ENCODE measurements at regions not wholly inside any gene's neighbourhood (a gene's known extent, or its start where the extent isn't known, plus 50 kb on each side); places are given as distances from the start of the nearest gene placed in this dataset.

GRCh38 chr4:13243152-13243551, 241.0 kb downstream of the RAB28 start:
- Histone ChIP-seq H2AFZ (ENCODE audit: control insufficient read depth, low read length) (no peak overlapping the region), H3K4me3 (ENCODE audit: control insufficient read depth in 2 of 3, extremely low read depth in 1 of 3, insufficient read depth in 2 of 3, low read depth in 1 of 3, low read length in 3 of 3) (no peak overlapping the region), H3K79me2 (ENCODE audit: control insufficient read depth, insufficient read depth, low read length) (no peaks in the 10 kb centered on the region), H3K27ac (ENCODE audit: control insufficient read depth, insufficient read depth, low read length) (no peak overlapping the region), H3K4me1 (ENCODE audit: control insufficient read depth, extremely low read depth, insufficient read depth, low read length) (no peaks in the 10 kb centered on the region), H3K36me3 (ENCODE audit: control insufficient read depth in 2 of 2, extremely low read depth in 1 of 2, insufficient read depth in 2 of 2, low read length in 2 of 2) (no peaks in the 10 kb centered on the region), H3K9me3 (ENCODE audit: control insufficient read depth, low read depth, low read length) (no peaks in the 10 kb centered on the region), H3K9ac (ENCODE audit: control insufficient read depth, extremely low read depth, insufficient read depth, low read length) (no peak overlapping the region), H3K9me1 (ENCODE audit: control insufficient read depth, extremely low read depth, insufficient read depth, low read length) (no peaks in the 10 kb centered on the region), H3K27me3 (ENCODE audit: control insufficient read depth, extremely low read depth, insufficient read depth, low read length) (no peaks in the 10 kb centered on the region), H4K20me1 (ENCODE audit: control insufficient read depth, extremely low read depth, insufficient read depth, low read length) (no peaks in the 10 kb centered on the region), H3K4me2 (ENCODE audit: control insufficient read depth, extremely low read depth, insufficient read depth, low read depth, low read length) (no peak overlapping the region)
- DNase-seq (ENCODE audit: low read depth, low spot score): no peak
- no peak for TF ChIP-seq EZH2 (IDR thresholded peaks at IDR 0.05; ENCODE audit: low read length)
- no peak for TF ChIP-seq CTCF (optimal IDR thresholded peaks at IDR 0.05 in 1 of 3, IDR thresholded peaks at IDR 0.05 in 1 of 3, conservative IDR thresholded peaks at IDR 0.05 in 1 of 3; ENCODE audit: extremely low read depth in 1 of 3, insufficient read depth in 2 of 3, low read length in 3 of 3)
- no peak for FAIRE-seq
- dilution Hi-C loops (cut with MboI; ENCODE audit: extremely low pct_ligation_motif_present, low sequenced_read_pairs): no loop called here

GRCh38 chr4:13240066-13240465, 244.1 kb downstream of the RAB28 start:
- H2AFZ ChIP-seq (ENCODE audit: control insufficient read depth, low read length): no peak overlapping the region
- no peaks in the 10 kb centered on the region for H3K4me1 ChIP-seq (ENCODE audit: control insufficient read depth, extremely low read depth, insufficient read depth, low read length)
- H3K9me1 ChIP-seq (ENCODE audit: control insufficient read depth, extremely low read depth, insufficient read depth, low read length): no peaks in the 10 kb centered on the region
- H3K4me3 ChIP-seq (ENCODE audit: control insufficient read depth in 2 of 3, extremely low read depth in 1 of 3, insufficient read depth in 2 of 3, low read depth in 1 of 3, low read length in 3 of 3): no peak overlapping the region
- DNase-seq (ENCODE audit: low read depth, low spot score) (no peak), FAIRE-seq (no peak)
- no peaks in the 10 kb centered on the region for H4K20me1 ChIP-seq (ENCODE audit: control insufficient read depth, extremely low read depth, insufficient read depth, low read length)
- H3K9ac ChIP-seq (ENCODE audit: control insufficient read depth, extremely low read depth, insufficient read depth, low read length): no peak overlapping the region
- no peaks in the 10 kb centered on the region for H3K79me2 ChIP-seq (ENCODE audit: control insufficient read depth, insufficient read depth, low read length)
- TF ChIP-seq CTCF (optimal IDR thresholded peaks at IDR 0.05 in 1 of 3, IDR thresholded peaks at IDR 0.05 in 1 of 3, conservative IDR thresholded peaks at IDR 0.05 in 1 of 3; ENCODE audit: extremely low read depth in 1 of 3, insufficient read depth in 2 of 3, low read length in 3 of 3) (no peak), EZH2 (IDR thresholded peaks at IDR 0.05; ENCODE audit: low read length) (no peak)
- no peaks in the 10 kb centered on the region for H3K9me3 ChIP-seq (ENCODE audit: control insufficient read depth, low read depth, low read length)
- no peaks in the 10 kb centered on the region for H3K36me3 ChIP-seq (ENCODE audit: control insufficient read depth in 2 of 2, extremely low read depth in 1 of 2, insufficient read depth in 2 of 2, low read length in 2 of 2)
- dilution Hi-C loops (cut with MboI; ENCODE audit: extremely low pct_ligation_motif_present, low sequenced_read_pairs): no loop called here
- no peaks in the 10 kb centered on the region for H3K27me3 ChIP-seq (ENCODE audit: control insufficient read depth, extremely low read depth, insufficient read depth, low read length)
- H3K4me2 ChIP-seq (ENCODE audit: control insufficient read depth, extremely low read depth, insufficient read depth, low read depth, low read length): no peak overlapping the region
- H3K27ac ChIP-seq (ENCODE audit: control insufficient read depth, insufficient read depth, low read length): no peak overlapping the region

Measured in keratinocyte (primary cell).